ENCODE measurements at regions not wholly inside any gene's neighbourhood (a gene's known extent, or its start where the extent isn't known, plus 50 kb on each side); places are given as distances from the start of the nearest gene placed in this dataset.

- Histone ChIP-seq H3K4me1 (ENCODE audit: control insufficient read depth, insufficient read depth, low read length) (no peaks in the 10 kb centered on the region), H3K9ac (ENCODE audit: low read depth, low read length) (no peak overlapping the region), H3K27me3 (ENCODE audit: control insufficient read depth, insufficient read depth, low read length) (no peaks in the 10 kb centered on the region), H3K36me3 (ENCODE audit: control insufficient read depth, insufficient read depth, low read length) (no peaks in the 10 kb centered on the region), H3K9me3 (ENCODE audit: control insufficient read depth, insufficient read depth, low read length) (no peaks in the 10 kb centered on the region), H3K4me3 (ENCODE audit: low read depth, low read length) (no peak overlapping the region)
Observed at GRCh38 chr2:151043484-151043883, 218.2 kb downstream of the RBM43 start.

GRCh38 chr2:151042964-151043363 lies 218.7 kb downstream of the RBM43 start:
- Histone ChIP-seq H3K9ac (ENCODE audit: low read depth, low read length) (no peak overlapping the region), H3K9me3 (ENCODE audit: control insufficient read depth, insufficient read depth, low read length) (no peaks in the 10 kb centered on the region), H3K27me3 (ENCODE audit: control insufficient read depth, insufficient read depth, low read length) (no peaks in the 10 kb centered on the region), H3K4me1 (ENCODE audit: control insufficient read depth, insufficient read depth, low read length) (no peaks in the 10 kb centered on the region), H3K36me3 (ENCODE audit: control insufficient read depth, insufficient read depth, low read length) (no peaks in the 10 kb centered on the region), H3K4me3 (ENCODE audit: low read depth, low read length) (no peak overlapping the region)

- no peaks in the 10 kb centered on the region for H3K27me3 ChIP-seq (ENCODE audit: control insufficient read depth, insufficient read depth, low read length)
- H3K36me3 ChIP-seq (ENCODE audit: control insufficient read depth, insufficient read depth, low read length): no peaks in the 10 kb centered on the region
- H3K9ac ChIP-seq (ENCODE audit: low read depth, low read length): no peak overlapping the region
- no peaks in the 10 kb centered on the region for H3K9me3 ChIP-seq (ENCODE audit: control insufficient read depth, insufficient read depth, low read length)
- no peaks in the 10 kb centered on the region for H3K4me1 ChIP-seq (ENCODE audit: control insufficient read depth, insufficient read depth, low read length)
- H3K4me3 ChIP-seq (ENCODE audit: low read depth, low read length): no peak overlapping the region
Observed at GRCh38 chr2:151040039-151040438, 221.6 kb downstream of the RBM43 start.

GRCh38 chr2:151038516-151038915 lies 223.1 kb downstream of the RBM43 start:
- H3K4me1 ChIP-seq (ENCODE audit: control insufficient read depth, insufficient read depth, low read length): no peaks in the 10 kb centered on the region
- no peaks in the 10 kb centered on the region for H3K9me3 ChIP-seq (ENCODE audit: control insufficient read depth, insufficient read depth, low read length)
- no peaks in the 10 kb centered on the region for H3K36me3 ChIP-seq (ENCODE audit: control insufficient read depth, insufficient read depth, low read length)
- H3K4me3 ChIP-seq (ENCODE audit: low read depth, low read length): no peak overlapping the region
- H3K27me3 ChIP-seq (ENCODE audit: control insufficient read depth, insufficient read depth, low read length): no peaks in the 10 kb centered on the region
- H3K9ac ChIP-seq (ENCODE audit: low read depth, low read length): no peak overlapping the region

- H3K4me3 ChIP-seq (ENCODE audit: low read depth, low read length): no peak overlapping the region
- no peaks in the 10 kb centered on the region for H3K9me3 ChIP-seq (ENCODE audit: control insufficient read depth, insufficient read depth, low read length)
- H3K36me3 ChIP-seq (ENCODE audit: control insufficient read depth, insufficient read depth, low read length): no peaks in the 10 kb centered on the region
- H3K9ac ChIP-seq (ENCODE audit: low read depth, low read length): no peak overlapping the region
- H3K4me1 ChIP-seq (ENCODE audit: control insufficient read depth, insufficient read depth, low read length): no peaks in the 10 kb centered on the region
- no peaks in the 10 kb centered on the region for H3K27me3 ChIP-seq (ENCODE audit: control insufficient read depth, insufficient read depth, low read length)
Observed at GRCh38 chr2:151037434-151037833, 224.2 kb downstream of the RBM43 start.

GRCh38 chr2:151033271-151034248 lies 228.1 kb downstream of the RBM43 start:
- H3K27me3 ChIP-seq (ENCODE audit: control insufficient read depth, insufficient read depth, low read length): no peaks in the 10 kb centered on the region
- H3K4me1 ChIP-seq (ENCODE audit: control insufficient read depth, insufficient read depth, low read length): no peaks in the 10 kb centered on the region
- no peaks in the 10 kb centered on the region for H3K36me3 ChIP-seq (ENCODE audit: control insufficient read depth, insufficient read depth, low read length)
- no peak overlapping the region for H3K9ac ChIP-seq (ENCODE audit: low read depth, low read length)
- H3K4me3 ChIP-seq (ENCODE audit: low read depth, low read length): no peak overlapping the region
- H3K9me3 ChIP-seq (ENCODE audit: control insufficient read depth, insufficient read depth, low read length): no peaks in the 10 kb centered on the region

- Histone ChIP-seq H3K27me3 (ENCODE audit: control insufficient read depth, insufficient read depth, low read length) (no peaks in the 10 kb centered on the region), H3K9ac (ENCODE audit: low read depth, low read length) (no peak overlapping the region), H3K4me3 (ENCODE audit: low read depth, low read length) (no peak overlapping the region), H3K4me1 (ENCODE audit: control insufficient read depth, insufficient read depth, low read length) (no peaks in the 10 kb centered on the region), H3K36me3 (ENCODE audit: control insufficient read depth, insufficient read depth, low read length) (no peaks in the 10 kb centered on the region), H3K9me3 (ENCODE audit: control insufficient read depth, insufficient read depth, low read length) (no peaks in the 10 kb centered on the region)
Observed at GRCh38 chr2:151032741-151033191, 228.9 kb downstream of the RBM43 start.

GRCh38 chr2:151030663-151031230 lies 230.9 kb downstream of the RBM43 start:
- no peaks in the 10 kb centered on the region for H3K36me3 ChIP-seq (ENCODE audit: control insufficient read depth, insufficient read depth, low read length)
- H3K9ac ChIP-seq (ENCODE audit: low read depth, low read length): no peak overlapping the region
- no peaks in the 10 kb centered on the region for H3K27me3 ChIP-seq (ENCODE audit: control insufficient read depth, insufficient read depth, low read length)
- H3K4me3 ChIP-seq (ENCODE audit: low read depth, low read length): no peak overlapping the region
- no peaks in the 10 kb centered on the region for H3K9me3 ChIP-seq (ENCODE audit: control insufficient read depth, insufficient read depth, low read length)
- no peaks in the 10 kb centered on the region for H3K4me1 ChIP-seq (ENCODE audit: control insufficient read depth, insufficient read depth, low read length)

- no peaks in the 10 kb centered on the region for H3K9me3 ChIP-seq (ENCODE audit: control insufficient read depth, insufficient read depth, low read length)
- no peak overlapping the region for H3K4me3 ChIP-seq (ENCODE audit: low read depth, low read length)
- no peaks in the 10 kb centered on the region for H3K4me1 ChIP-seq (ENCODE audit: control insufficient read depth, insufficient read depth, low read length)
- no peaks in the 10 kb centered on the region for H3K36me3 ChIP-seq (ENCODE audit: control insufficient read depth, insufficient read depth, low read length)
- no peaks in the 10 kb centered on the region for H3K27me3 ChIP-seq (ENCODE audit: control insufficient read depth, insufficient read depth, low read length)
- H3K9ac ChIP-seq (ENCODE audit: low read depth, low read length): no peak overlapping the region
Observed at GRCh38 chr2:151029406-151030157, 232.1 kb downstream of the RBM43 start.

GRCh38 chr2:151028691-151029176 lies 232.9 kb downstream of the RBM43 start:
- Histone ChIP-seq H3K4me1 (ENCODE audit: control insufficient read depth, insufficient read depth, low read length) (no peaks in the 10 kb centered on the region), H3K4me3 (ENCODE audit: low read depth, low read length) (no peak overlapping the region), H3K9me3 (ENCODE audit: control insufficient read depth, insufficient read depth, low read length) (no peaks in the 10 kb centered on the region), H3K36me3 (ENCODE audit: control insufficient read depth, insufficient read depth, low read length) (no peaks in the 10 kb centered on the region), H3K9ac (ENCODE audit: low read depth, low read length) (no peak overlapping the region), H3K27me3 (ENCODE audit: control insufficient read depth, insufficient read depth, low read length) (no peaks in the 10 kb centered on the region)

GRCh38 chr2:151027151-151027550 lies 234.5 kb downstream of the RBM43 start:
- Histone ChIP-seq H3K36me3 (ENCODE audit: control insufficient read depth, insufficient read depth, low read length) (no peaks in the 10 kb centered on the region), H3K4me1 (ENCODE audit: control insufficient read depth, insufficient read depth, low read length) (no peaks in the 10 kb centered on the region), H3K27me3 (ENCODE audit: control insufficient read depth, insufficient read depth, low read length) (no peaks in the 10 kb centered on the region), H3K9me3 (ENCODE audit: control insufficient read depth, insufficient read depth, low read length) (no peaks in the 10 kb centered on the region), H3K9ac (ENCODE audit: low read depth, low read length) (no peak overlapping the region), H3K4me3 (ENCODE audit: low read depth, low read length) (no peak overlapping the region)
